Hippocampal formation (tissue), 2 donors: ENCODE measurements at regions not wholly inside any gene's neighbourhood (a gene's known extent, or its start where the extent isn't known, plus 50 kb on each side); places are given as distances from the start of the nearest gene placed in this dataset.
"Not testable (repeated sequence)": the region's sequence is repeated elsewhere in the genome, so short reads cannot be mapped to it uniquely, and the experiment has no call there.

Experiments used
- DNase-seq, 2 donors: peaks; one replicate each; lab custom pipeline; 2025; lab: John Stamatoyannopoulos, UW

DNA sequence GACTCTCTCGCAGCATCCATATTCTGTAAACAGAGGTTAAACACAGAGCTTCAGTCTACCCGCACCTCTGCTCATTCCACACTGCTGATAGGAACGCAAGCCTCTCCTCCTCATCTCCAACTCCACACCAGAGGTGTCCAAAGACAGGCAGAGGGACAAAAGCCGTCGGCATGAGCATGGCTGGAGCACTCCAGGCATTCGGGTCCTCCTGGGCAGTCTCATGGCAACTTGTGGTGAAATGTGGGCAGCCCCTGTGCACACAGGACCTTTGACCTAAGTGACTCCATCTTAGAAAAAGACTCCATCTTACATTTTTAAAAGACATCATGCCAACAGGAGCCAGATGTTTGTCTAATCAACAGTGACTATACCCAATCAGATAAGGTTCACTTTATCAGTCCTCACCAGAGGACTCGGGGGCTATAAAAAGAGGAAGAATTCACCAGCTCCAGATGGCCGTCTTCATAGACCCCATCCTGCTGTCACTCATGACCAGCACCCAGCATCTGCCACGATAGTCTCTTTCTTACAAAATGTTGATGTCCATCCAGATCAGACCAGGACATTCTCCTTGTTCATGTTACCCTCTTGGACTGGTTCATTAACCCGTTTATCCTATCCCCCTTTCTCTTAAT, 304.4 kb downstream of the ANAPC1 start:
- not testable (repeated sequence) for DNase-seq

DNA sequence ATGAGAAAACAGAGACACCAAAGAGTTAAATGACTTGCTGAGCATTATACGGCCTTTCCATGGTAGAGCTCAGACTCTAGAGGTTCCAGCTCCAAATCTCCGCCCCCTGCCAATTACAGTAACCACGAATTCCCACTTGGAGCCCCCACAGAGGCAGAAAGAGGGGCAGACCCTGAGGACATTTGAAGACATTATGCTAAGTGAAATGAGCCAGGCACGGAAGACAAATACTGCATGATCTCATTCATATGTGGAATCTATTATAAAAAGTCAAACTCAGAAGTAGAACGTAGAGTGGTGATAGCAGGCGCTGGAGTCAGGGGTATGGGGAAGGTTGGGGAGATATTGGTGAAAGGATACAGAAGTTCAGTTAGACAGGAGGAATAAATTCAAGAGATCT, 303.4 kb downstream of the ANAPC1 start:
- DNase-seq, result not testable (repeated sequence)

DNA sequence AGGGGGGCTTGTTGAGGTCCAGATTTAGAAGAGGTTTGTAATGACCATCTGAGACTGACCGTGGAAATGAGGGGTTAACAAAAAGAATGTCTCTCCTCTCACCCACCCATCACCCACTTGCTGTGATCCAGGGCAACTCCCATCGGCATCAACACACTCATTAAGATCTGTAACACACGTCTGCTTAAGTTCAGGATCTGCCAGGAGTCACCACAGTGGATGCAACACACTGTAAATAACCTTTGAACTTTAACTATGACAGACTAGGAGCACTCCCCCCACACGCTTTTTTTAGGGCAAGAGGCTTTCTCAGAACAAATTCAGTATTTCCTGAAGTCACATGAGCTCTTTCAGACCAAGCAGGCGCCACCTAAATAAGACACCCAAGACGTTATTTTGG, 301.9 kb downstream of the ANAPC1 start:
- not testable (repeated sequence) for DNase-seq

DNA sequence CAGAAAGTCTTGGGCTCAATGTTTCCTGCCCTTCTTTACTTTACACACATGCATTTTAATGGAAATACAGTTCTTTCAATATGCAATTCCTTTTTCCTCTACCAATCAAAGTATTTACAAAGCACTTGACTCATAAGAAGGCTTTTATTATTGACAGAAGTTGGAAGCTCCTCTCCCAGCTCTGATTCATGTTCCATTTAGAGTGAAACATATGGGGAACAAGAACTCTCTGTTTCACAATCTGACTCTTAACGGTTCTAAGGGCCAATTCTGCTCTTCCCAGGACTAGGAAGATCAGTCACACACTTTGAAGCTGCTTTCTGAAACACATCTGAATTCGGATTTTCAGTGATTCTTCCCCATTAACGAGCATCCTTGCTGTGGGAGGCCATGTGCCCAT, 300.5 kb downstream of the ANAPC1 start:
- DNase-seq, result not testable (repeated sequence)

DNA sequence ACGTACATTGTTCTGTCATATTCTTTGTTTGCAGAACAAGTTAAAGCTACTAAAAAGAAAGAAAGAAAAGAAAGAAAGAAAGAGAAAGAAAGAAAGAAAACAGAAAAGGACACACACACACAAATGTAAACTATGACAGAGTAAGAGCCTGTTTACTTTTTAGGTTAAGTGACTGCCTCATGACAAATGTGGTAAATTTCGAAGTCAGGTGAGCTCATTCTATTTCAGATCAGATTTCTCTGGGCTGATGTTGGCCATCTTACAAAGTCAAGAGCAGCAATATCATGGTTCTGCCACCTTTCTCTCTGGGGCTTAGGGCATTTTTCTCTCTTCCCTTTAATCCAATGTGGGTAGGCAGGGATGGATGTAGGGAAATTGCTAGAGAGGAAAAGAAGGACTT, 299.5 kb downstream of the ANAPC1 start:
- DNase-seq, result not testable (repeated sequence)

DNA sequence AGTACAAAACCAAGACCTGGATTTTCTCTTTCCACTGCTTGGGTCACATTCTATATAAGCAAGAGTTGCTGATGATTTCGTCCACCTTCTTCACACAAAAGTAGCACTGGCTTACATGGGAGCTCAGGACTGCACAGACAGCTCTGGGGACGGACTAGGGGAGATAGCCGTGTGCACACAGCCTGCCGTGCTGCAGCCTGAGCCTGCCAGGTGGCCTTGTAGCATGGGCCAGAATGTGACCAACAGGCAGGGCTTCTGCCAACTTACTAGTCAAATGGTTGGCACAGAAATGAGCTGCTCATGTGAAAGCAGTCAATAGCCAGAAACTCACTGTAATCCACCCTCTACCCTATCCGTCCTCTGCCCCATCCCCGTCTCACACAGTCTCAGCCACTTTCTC, 299.0 kb downstream of the ANAPC1 start:
- not testable (repeated sequence) for DNase-seq

DNA sequence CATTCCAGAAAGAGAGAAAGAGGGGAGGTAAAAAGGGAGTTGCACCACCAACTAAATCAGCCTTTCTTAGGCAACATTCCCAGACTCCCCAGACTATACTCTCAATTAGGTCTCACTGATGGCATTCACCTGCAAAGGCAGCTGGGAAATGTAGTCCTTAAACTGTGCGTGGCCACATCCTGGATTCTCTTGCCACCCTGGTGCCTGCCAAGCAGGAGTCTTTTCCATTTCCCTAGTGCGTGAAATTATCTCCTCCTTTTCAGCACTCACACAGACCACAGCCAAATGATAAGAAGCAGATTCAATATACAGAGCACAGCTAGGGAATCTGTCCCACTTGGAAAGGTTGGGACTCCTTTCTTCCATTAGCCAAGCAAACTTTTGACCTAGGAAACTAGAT, 298.0 kb downstream of the ANAPC1 start:
- DNase-seq, result not testable (repeated sequence)

DNA sequence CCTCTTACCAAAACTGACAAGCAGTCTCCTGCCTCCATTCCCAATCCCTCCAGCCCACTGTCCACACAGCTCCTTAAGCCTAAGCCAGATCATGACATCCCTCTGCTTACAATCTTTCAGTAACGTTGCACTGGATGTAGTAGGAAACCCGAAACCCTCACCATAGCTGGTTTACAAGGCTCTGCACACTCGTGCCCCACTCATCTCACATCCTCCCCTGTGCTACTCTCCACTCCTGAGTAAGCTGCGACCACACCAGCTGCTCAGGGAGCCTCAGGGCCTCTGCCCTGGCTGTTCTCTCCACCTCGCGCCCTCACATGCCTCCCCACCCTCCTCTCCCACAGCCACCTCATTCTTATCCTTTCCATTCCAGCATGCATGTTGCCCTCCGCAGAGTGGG, 288.9 kb downstream of the ANAPC1 start:
- DNase-seq, result not testable (repeated sequence)

DNA sequence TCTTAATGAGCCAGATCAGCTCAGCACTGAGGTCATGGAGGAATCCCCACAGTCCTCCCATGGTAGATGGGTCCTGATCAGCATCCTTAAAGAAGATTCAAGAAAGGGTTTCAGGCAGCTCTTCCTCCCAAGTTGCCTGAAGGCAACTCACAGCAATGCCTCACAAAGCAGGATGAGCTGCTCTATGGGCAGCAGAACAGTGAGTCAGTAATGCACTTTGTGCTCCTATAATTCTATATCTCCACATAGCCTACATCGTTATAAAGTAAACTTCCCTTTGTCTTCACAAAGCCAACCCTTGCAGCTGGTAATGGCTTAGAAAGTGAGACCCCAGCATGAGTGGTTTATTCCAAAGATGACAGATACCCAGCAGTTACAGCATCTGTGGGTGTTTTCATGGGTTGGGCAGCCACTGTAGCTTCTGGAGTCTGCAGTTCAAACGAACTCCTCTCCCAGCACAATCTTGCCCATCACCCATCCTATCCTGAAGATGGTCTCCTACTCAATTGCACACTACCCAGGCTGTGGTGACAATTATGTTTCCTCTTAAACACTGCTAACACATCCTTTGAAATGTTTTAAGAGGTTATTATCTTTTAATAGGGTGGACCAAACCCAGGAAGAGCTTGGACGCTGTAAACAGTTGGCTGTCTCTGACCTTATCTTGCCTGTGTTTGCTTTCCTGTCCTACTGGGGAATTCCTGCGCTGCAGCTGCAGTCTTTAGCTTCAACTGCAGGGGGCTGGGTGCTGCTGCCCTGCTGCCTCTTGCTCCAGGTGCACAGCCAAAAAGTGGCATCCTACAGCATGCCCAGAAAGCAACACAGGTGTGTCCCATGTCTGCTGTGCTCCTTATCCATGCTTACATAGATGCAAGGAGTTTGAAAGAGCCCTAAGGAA, 286.9 kb downstream of the ANAPC1 start:
- DNase-seq, result not testable (repeated sequence)

DNA sequence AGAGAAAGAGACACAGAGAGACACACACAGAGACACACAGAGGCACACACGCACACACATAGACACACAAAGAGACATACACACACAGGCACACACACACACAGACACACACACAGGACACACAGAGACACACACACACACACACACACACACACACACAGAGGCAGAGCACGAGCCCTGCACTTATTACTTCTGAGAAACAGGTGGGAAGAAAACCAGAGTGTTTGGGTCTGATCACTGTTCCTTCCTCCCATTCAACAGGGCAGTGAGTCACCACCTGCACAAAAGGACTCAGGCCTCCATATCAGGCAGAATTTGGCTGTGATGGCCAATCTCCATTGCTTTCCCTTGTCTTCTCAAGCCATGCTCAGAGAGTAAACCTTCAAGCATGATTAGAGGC, 285.0 kb downstream of the ANAPC1 start:
- not testable (repeated sequence) for DNase-seq

DNA sequence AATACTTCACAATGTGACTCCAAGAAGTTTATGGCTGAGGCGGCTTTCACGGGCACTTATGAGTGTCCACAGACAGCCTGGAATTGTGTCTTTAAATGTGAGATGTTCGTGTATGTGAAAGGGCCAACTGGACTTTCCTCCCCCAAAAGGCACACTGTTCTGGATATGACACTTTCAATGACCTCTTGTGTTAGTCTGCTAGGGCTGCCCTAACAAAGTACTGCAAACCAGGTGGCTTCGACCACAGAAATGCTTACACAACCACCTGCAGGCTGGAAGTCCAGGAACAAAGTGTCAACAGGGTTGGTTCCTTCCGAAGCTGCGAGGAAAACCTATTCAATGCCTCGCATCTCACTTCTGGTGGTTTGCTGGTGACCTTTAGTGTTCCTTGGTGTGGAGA, 281.7 kb downstream of the ANAPC1 start:
- not testable (repeated sequence) for DNase-seq

DNA sequence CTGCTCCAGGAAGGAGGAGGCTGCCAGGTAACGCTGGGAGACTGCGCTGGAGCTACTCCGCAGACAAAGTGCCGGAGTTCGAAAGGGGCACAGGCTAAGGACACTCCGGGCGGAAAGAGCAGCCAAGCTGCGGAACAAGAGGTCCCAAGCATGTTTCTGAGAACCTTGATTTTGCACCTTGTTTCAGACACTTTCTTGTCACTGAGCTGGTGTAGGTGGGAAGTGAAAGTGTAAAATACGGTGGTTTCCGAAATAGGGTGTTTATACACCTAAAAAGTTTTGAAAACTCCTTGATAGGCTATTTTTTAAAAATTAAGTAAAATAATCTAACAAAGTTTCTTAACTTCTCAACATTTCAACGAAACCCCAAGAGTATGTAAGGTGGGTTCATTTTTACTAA, 278.2 kb downstream of the ANAPC1 start:
- not testable (repeated sequence) for DNase-seq

DNA sequence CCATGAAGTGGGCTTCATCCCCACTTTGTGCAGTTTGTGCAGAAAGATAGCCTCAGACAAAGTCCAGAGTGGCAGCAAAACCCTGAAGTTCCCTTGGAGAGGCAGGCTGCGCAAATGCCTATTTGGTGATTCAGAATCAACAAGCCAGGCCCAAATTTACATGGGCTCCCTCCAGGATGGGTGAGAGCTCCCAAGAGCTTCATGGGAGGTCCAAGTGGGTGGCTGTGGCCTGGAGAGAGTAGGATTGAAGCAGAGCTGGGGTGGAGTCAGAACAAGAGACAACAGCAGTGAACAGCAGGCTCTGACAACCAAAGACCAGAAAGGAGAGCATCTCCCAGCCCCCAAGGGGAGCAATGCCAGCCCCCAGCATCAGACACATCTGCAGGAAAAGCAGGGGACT, 277.4 kb downstream of the ANAPC1 start:
- DNase-seq, result not testable (repeated sequence)

DNA sequence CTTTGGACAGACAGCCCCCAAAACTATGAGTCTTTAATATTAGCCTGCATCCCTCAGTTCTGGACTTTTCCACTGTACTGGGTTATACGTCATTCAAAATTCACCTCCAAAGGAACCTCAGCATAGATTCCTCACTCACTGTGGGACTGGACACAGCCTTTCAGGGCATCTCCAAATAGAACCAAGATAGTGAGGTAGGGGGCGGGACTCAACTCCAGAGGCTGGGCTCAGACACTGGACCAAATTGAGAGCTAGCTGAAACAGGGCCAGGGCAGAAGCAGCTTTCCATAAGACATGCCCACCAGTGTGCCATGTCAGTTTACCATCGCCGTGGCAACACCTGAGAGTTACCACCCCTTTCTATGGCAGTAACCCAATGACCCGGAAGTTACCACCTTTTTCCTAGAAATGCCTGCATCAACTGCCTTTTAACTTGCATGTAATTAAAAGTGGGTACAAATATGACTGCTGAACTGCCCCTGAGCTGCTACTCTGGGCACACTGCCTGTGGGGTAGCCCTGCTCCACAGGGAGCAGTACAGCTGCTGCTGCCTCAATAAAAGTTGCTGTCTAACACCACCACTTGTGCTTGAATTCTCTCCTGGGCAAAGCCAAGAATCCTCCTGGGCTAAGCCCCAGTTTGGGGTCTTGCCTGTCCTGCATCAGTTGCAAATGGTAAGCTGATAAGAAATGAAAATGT, 274.7 kb downstream of the ANAPC1 start:
- not testable (repeated sequence) for DNase-seq

DNA sequence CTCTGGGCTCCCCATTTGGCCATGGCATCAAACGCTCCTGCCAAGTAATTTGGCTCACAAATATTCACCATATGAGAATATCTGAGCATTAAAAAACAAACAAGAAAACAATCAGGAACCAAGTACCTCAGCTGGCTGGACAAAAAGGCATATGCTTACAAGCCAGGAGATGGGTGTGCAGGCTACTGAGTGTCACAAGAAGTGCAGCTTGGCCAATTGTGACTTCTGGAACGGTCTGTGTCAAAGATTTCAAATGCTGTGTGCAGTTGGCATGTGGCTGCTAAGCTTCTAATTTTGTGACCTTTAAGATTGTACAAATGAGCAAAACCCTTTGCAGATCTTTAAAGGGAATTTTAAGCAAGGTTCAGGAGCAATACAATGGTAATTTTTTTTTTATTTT, 274.0 kb downstream of the ANAPC1 start:
- not testable (repeated sequence) for DNase-seq

DNA sequence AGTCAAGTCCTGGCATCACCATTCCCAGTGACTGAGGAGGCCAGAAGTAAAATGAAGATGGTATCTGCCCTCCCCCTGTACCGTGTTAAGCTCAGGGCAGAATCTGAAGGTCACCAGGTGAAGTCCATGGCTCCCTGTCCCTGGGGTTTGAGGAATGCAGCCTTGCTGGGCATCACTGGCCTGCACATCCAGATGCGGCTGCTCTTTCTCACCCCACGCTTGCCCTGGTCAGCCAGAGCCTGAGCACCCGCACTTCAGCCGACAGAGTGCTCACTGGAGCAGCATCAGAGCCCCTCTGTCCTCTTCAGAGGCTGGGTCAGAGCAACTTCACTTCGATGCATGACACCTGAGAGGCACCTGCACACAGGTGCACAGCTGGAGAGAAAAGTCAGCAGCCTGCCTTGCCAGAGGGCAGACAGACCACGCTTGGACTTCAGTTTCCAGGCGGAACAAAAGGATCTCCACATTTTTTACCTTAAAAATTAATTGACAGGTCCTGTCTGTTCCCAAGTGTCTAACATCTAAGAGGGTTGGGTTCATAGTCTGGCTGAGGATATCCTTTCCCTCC, 267.3 kb downstream of the ANAPC1 start:
- no peak for DNase-seq

DNA sequence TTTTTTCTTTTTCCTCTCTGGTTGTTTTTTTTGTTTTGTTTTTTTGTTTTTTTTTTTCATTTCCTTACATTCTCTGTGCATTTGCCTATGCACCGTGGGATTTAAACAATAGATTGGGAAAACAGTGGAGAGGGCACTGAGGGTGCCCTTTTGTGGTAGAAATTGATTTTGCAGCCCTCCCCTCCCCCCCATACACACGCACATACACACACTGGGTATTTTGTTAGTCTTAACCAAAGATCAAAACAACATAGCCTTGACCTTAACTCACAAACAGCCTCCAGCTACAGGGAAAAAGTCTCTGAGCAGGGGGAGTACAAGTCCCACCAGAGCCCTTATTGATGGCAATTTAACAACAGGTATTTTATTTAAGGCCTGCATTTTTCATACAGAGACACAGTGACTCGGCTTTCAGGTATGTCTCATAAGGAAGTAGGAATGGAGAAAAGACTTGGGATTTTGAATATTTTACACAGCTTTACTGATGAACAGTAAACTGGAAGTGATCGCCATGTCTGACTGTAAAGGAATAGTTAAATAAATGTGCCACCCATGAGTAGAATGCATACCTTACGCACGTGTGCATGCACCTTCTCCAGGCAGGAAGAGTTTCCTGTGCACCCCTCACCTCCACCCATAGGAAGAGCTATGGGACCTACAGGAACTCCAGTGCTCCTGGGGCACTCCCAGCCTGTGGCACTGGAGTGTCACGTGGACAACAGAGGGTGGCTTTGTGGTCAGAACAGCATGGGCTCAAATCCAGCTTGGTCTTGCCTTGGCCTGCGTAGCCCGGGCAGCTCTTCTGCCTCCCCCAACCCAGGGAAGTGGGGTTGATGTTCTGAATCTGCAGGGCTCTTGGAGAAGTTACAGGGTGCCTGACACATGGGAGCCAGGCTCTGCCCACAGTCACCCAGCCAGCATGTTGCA, 266.4 kb downstream of the ANAPC1 start:
- DNase-seq, result peak in 1 of 2 donors; percentile 8

DNA sequence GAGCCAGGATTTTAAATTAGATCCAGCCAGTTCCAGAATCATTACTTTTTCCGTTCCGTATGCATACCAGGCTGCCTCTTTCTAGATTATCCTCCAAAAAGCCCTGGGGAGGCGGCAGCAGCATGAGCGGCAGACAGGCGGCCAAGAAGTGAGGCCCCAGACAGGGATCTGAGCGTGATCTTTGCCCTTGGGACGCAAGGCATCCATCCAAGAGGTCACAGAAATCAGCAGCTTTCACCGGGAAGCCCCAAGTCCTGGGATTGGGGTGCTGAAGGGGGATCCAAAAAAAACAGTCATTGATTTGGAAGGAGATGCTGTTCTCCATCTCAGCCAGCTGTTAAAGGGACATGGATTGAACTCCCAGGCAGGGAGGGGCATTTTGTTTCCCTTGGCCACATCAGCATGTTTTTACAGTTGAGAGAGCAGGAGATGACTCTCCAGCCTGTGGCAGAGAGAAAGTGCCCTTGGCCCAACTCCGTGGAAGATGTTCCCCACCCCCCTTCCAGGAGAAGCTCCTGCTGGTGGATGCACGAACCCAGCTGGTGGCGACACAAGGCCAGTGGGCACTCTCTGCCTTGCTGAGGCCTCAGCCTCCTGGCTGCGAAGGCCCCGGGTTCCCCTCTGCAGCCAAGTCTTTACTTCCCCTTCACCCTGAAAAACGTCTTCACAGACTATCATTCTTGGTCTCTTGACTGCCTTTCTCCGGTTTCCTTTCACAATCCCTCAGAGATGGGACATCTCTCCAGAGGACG, 265.6 kb downstream of the ANAPC1 start:
- DNase-seq, result no peak

DNA sequence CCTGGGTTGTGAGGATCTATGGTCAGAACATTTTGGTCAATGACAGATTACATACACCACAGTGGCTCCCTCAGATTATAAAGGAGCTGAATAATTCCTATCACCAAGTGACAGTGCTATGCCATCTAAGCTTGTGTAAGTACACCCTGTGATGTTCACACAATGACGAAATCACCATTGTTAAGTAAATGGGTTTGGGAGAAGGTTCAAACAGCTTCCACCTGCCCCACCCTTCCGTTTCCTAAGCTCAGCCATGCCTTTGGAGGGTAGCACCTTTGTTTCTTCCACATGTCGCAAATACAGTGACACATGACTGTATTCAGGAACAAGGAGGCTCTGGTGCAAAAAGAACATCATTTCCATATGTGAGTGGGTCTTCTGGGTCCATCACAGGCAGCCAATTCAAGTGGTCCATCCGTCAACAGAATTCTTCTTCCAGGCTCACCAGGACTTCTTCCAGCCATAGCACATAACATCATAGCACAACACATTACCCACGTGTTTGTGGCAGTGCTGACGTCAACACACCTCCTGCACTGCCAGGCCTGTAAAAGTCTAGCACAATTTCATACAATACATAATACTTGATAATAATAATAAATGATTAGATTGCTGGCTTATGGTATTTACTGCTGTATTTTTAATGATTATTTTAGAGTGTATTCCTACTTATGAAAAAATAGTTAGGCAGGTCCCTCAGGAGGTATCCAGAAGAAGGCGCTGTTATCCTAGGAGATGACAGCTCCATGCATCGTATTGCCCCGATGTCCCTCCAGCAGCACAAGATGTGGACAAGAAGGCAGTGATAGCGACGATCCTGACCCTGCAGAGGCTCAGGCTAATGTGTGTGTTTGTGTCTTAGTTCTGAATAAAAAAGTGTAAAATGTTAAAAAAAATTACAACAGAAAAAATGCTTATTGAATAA, 264.8 kb downstream of the ANAPC1 start:
- no peak for DNase-seq
